ENCODE measurements at regions not wholly inside any gene's neighbourhood (a gene's known extent, or its start where the extent isn't known, plus 50 kb on each side); places are given as distances from the start of the nearest gene placed in this dataset.
"Not testable (repeated sequence)": the region's sequence is repeated elsewhere in the genome, so short reads cannot be mapped to it uniquely, and the experiment has no call there.

- no peaks in the 10 kb centered on the region for H3K9me3 ChIP-seq (ENCODE audit: control insufficient read depth in 2 of 2, low read length in 2 of 2)
Observed at GRCh38 chr9:117649126-117649525, 55.1 kb upstream of the TLR4 start.

GRCh38 chr9:117644932-117645636, 59.1 kb upstream of the TLR4 start:
- Histone ChIP-seq H3K9me3 (ENCODE audit: control insufficient read depth in 2 of 2, low read length in 2 of 2) (no peaks in the 10 kb centered on the region), H3K4me3 (ENCODE audit: low read length in 2 of 2) (peak overlapping the region; percentile 54 to 66), H3K27ac (ENCODE audit: low read length) (no peak overlapping the region)

More at GRCh38 chr9:117649126-117649525, 55.1 kb upstream of the TLR4 start:
- Histone ChIP-seq H3K4me1 (ENCODE audit: control insufficient read depth, insufficient read depth, low read length) (no peaks in the 10 kb centered on the region), H3K27me3 (ENCODE audit: control insufficient read depth in 1 of 2, insufficient read depth in 2 of 2, low read length in 2 of 2) (peaks cover 5 to 7% of the 10 kb centered on the region in 2 donors), H3K9ac (ENCODE audit: low read length in 2 of 2) (no peak overlapping the region), H3K36me3 (ENCODE audit: control insufficient read depth in 2 of 2, insufficient read depth in 2 of 2, low read length in 2 of 2) (no peaks in the 10 kb centered on the region), H3K27ac (ENCODE audit: low read length) (no peak overlapping the region), H3K4me3 (ENCODE audit: low read length in 2 of 2) (no peak overlapping the region)

DNA sequence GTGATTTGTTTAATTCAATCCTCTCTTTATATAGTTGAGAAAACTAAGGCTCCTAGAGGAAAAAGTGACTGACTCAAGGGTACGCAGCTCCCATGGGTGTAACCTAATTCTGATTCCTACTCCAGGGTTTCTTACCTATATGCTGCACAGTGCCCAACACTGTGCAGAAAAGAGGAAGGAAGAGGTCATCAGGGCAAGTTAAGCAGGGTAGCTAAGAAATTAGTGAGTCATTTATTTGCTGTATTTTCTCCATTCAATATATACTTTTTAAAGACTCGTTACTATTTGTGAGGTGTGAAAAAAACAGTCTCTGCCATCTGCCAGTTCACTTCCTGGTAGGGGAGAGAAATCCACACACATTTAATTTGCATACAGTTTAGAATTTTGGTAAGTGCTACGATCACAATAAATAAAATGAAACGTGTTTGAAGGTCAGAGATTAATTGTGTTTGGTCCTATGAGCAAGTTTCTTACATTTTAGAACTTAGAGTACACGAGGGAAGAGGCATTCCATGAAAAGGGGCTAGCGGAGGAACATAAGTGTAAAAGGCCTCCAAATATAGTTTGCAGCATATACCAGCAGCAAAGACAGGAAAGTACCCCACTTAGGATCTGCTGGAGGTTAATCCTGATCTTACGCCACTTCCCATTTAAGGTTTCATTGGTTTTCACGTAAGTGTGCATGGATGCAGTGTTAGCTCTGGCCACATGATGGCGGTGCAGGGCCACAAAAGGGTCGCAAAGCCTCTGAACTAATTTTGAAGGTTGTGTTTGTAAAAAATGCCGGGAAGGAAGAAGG, 59.9 kb upstream of the TLR4 start:
- Histone ChIP-seq H3K4me1 (ENCODE audit: control insufficient read depth, insufficient read depth, low read length) (no peaks in the 10 kb centered on the region), H3K4me3 (ENCODE audit: low read length in 2 of 2) (peak overlapping the region; percentile 54 to 66), H3K9me3 (ENCODE audit: control insufficient read depth in 2 of 2, low read length in 2 of 2) (no peaks in the 10 kb centered on the region), H3K9ac (ENCODE audit: low read length in 2 of 2) (peak overlapping the region; percentile 19 to 29), H3K27ac (ENCODE audit: low read length) (no peak overlapping the region), H3K36me3 (ENCODE audit: control insufficient read depth in 2 of 2, insufficient read depth in 2 of 2, low read length in 2 of 2) (no peaks in the 10 kb centered on the region), H3K27me3 (ENCODE audit: control insufficient read depth in 1 of 2, insufficient read depth in 2 of 2, low read length in 2 of 2) (peaks cover 4 to 18% of the 10 kb centered on the region in 2 donors)

More at GRCh38 chr9:117644932-117645636, 59.1 kb upstream of the TLR4 start:
- peaks cover 6 to 18% of the 10 kb centered on the region in 2 donors for H3K27me3 ChIP-seq (ENCODE audit: control insufficient read depth in 1 of 2, insufficient read depth in 2 of 2, low read length in 2 of 2)
- peak overlapping the region; percentile 19 to 29 for H3K9ac ChIP-seq (ENCODE audit: low read length in 2 of 2)
- H3K4me1 ChIP-seq (ENCODE audit: control insufficient read depth, insufficient read depth, low read length) = no peaks in the 10 kb centered on the region
- H3K36me3 ChIP-seq (ENCODE audit: control insufficient read depth in 2 of 2, insufficient read depth in 2 of 2, low read length in 2 of 2) = no peaks in the 10 kb centered on the region

GRCh38 chr9:117643288-117643654, 60.9 kb upstream of the TLR4 start:
- Histone ChIP-seq H3K4me3 (ENCODE audit: low read length in 2 of 2) (no peak overlapping the region), H3K27me3 (ENCODE audit: control insufficient read depth in 1 of 2, insufficient read depth in 2 of 2, low read length in 2 of 2) (peaks cover 4 to 15% of the 10 kb centered on the region in 2 donors), H3K4me1 (ENCODE audit: control insufficient read depth, insufficient read depth, low read length) (no peaks in the 10 kb centered on the region), H3K9ac (ENCODE audit: low read length in 2 of 2) (no peak overlapping the region), H3K36me3 (ENCODE audit: control insufficient read depth in 2 of 2, insufficient read depth in 2 of 2, low read length in 2 of 2) (no peaks in the 10 kb centered on the region), H3K9me3 (ENCODE audit: control insufficient read depth in 2 of 2, low read length in 2 of 2) (no peaks in the 10 kb centered on the region), H3K27ac (ENCODE audit: low read length) (no peak overlapping the region)

DNA sequence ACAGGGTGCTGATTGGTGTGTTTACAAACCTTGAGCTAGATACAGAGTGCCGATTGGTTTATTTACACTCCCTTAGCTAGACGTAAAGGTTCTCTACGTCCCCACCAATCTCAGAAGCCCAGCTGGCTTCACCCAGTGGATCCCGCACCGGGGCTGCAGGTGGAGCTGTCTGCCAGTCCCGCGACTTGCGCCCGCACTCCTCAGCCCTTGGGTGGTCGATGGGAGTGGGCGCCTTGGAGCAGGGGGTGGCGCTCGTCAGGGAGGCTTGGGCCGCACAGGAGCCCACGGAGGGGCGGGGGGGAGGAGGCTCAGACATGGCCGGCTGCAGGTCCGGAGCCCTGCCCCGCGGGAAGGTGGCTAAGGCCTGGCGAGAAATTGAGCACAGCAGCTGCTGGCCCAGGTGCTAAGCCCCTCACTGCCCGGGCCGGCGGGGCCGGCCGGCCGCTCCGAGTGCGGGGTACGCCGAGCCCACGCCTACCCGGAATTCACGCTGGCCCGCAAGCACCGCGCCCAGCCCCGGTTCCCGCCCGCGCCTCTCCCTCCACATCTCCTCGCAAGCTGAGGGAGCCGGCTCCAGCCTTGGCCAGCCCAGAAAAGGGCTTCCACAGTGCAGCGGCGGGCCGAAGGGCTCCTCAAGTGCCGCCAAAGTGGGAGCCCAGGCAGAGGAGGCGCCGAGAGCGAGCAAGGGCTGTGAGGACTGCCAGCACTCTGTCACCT, 61.5 kb upstream of the TLR4 start:
- peaks cover 4 to 15% of the 10 kb centered on the region in 2 donors for H3K27me3 ChIP-seq (ENCODE audit: control insufficient read depth in 1 of 2, insufficient read depth in 2 of 2, low read length in 2 of 2)
- not testable (repeated sequence) for H3K9me3 ChIP-seq (ENCODE audit: control insufficient read depth in 2 of 2, low read length in 2 of 2); H3K36me3 ChIP-seq (ENCODE audit: control insufficient read depth in 2 of 2, insufficient read depth in 2 of 2, low read length in 2 of 2); H3K9ac ChIP-seq (ENCODE audit: low read length in 2 of 2); H3K4me1 ChIP-seq (ENCODE audit: control insufficient read depth, insufficient read depth, low read length); H3K4me3 ChIP-seq (ENCODE audit: low read length in 2 of 2); H3K27ac ChIP-seq (ENCODE audit: low read length)

DNA sequence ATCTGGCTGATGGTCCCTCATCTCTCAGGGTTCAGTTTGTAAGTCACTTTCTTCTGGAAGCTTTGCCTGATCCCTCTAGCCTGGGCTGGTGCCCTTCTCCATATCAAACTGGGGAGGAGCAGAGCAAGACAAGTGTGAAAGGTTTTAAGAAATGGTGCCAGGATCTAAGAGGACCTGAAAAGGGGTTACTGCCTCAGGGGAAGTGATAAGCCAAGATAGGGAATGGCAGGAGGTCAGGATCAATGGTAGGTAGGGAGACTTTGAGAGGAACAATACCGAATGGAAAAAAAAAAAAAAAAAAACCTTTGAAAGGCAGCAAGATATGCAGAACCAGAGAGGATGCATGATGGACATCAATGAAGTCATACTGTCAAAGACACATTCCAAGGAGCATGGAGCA, 67.5 kb upstream of the TLR4 start:
- H3K36me3 ChIP-seq (ENCODE audit: control insufficient read depth in 2 of 2, insufficient read depth in 2 of 2, low read length in 2 of 2) = no peaks in the 10 kb centered on the region
- no peak overlapping the region for H3K9ac ChIP-seq (ENCODE audit: low read length in 2 of 2)
- no peak overlapping the region for H3K4me3 ChIP-seq (ENCODE audit: low read length in 2 of 2)
- peaks cover 0 to 7% of the 10 kb centered on the region in 2 donors for H3K27me3 ChIP-seq (ENCODE audit: control insufficient read depth in 1 of 2, insufficient read depth in 2 of 2, low read length in 2 of 2)
- no peaks in the 10 kb centered on the region for H3K9me3 ChIP-seq (ENCODE audit: control insufficient read depth in 2 of 2, low read length in 2 of 2)
- H3K27ac ChIP-seq (ENCODE audit: low read length) = no peak overlapping the region
- no peaks in the 10 kb centered on the region for H3K4me1 ChIP-seq (ENCODE audit: control insufficient read depth, insufficient read depth, low read length)

GRCh38 chr9:117625154-117625553, 79.0 kb upstream of the TLR4 start:
- H3K27me3 ChIP-seq (ENCODE audit: control insufficient read depth in 1 of 2, insufficient read depth in 2 of 2, low read length in 2 of 2) = no peaks in the 10 kb centered on the region
- no peaks in the 10 kb centered on the region for H3K36me3 ChIP-seq (ENCODE audit: control insufficient read depth in 2 of 2, insufficient read depth in 2 of 2, low read length in 2 of 2)
- no peak overlapping the region for H3K4me3 ChIP-seq (ENCODE audit: low read length in 2 of 2)
- no peak overlapping the region for H3K9ac ChIP-seq (ENCODE audit: low read length in 2 of 2)
- no peaks in the 10 kb centered on the region for H3K4me1 ChIP-seq (ENCODE audit: control insufficient read depth, insufficient read depth, low read length)
- no peak overlapping the region for H3K27ac ChIP-seq (ENCODE audit: low read length)
- H3K9me3 ChIP-seq (ENCODE audit: control insufficient read depth in 2 of 2, low read length in 2 of 2) = peaks cover 8 to 9% of the 10 kb centered on the region in 2 donors

DNA sequence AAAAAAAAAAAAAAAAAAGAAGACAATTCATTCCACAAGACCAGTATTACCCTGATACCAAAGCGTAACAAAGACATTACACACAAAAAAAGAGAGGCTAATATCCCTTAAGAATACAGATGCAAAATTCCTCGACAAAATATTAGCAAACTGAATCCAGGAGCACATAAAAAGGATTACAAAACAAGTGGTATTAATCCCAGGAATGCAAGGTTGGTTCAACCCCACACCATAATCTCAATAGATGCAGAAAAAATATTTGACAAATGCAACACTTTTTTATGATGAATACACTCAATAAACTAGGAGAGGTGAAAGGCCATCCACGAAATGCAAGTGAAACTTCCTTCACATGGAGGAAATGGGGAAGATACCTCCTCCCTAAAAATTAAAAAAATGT, 80.1 kb upstream of the TLR4 start:
- Histone ChIP-seq H3K4me1 (ENCODE audit: control insufficient read depth, insufficient read depth, low read length) (no peaks in the 10 kb centered on the region), H3K27me3 (ENCODE audit: control insufficient read depth in 1 of 2, insufficient read depth in 2 of 2, low read length in 2 of 2) (no peaks in the 10 kb centered on the region), H3K27ac (ENCODE audit: low read length) (no peak overlapping the region), H3K9ac (ENCODE audit: low read length in 2 of 2) (no peak overlapping the region), H3K4me3 (ENCODE audit: low read length in 2 of 2) (no peak overlapping the region), H3K36me3 (ENCODE audit: control insufficient read depth in 2 of 2, insufficient read depth in 2 of 2, low read length in 2 of 2) (no peaks in the 10 kb centered on the region), H3K9me3 (ENCODE audit: control insufficient read depth in 2 of 2, low read length in 2 of 2) (peaks cover 8 to 9% of the 10 kb centered on the region in 2 donors)

GRCh38 chr9:117622347-117622746, 81.9 kb upstream of the TLR4 start:
- Histone ChIP-seq H3K36me3 (ENCODE audit: control insufficient read depth in 2 of 2, insufficient read depth in 2 of 2, low read length in 2 of 2) (no peaks in the 10 kb centered on the region), H3K4me1 (ENCODE audit: control insufficient read depth, insufficient read depth, low read length) (no peaks in the 10 kb centered on the region), H3K4me3 (ENCODE audit: low read length in 2 of 2) (no peak overlapping the region), H3K9me3 (ENCODE audit: control insufficient read depth in 2 of 2, low read length in 2 of 2) (peaks cover 8 to 9% of the 10 kb centered on the region in 2 donors), H3K27ac (ENCODE audit: low read length) (no peak overlapping the region), H3K9ac (ENCODE audit: low read length in 2 of 2) (no peak overlapping the region), H3K27me3 (ENCODE audit: control insufficient read depth in 1 of 2, insufficient read depth in 2 of 2, low read length in 2 of 2) (no peaks in the 10 kb centered on the region)

DNA sequence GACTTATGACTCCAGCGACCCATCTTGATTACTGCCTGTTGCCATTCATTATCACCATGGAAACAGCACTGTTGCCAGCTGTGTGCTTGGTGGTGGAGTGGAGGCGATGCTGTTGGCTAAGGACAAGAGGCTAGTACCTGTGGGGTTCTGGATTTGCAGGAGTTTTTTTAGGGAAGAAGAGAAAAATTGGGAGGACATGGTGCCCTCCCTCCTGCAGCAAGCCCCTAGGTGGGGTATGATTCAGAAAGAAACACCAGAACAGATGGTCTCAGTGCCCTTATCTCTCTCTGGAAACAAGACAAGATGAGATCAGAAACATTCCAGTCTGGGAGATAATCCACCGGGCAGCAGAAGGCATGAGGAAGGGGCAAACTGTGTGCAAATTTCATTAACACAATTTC, 87.8 kb upstream of the TLR4 start:
- no peaks in the 10 kb centered on the region for H3K4me1 ChIP-seq (ENCODE audit: control insufficient read depth, insufficient read depth, low read length)
- H3K27ac ChIP-seq (ENCODE audit: low read length) = no peak overlapping the region
- no peaks in the 10 kb centered on the region for H3K36me3 ChIP-seq (ENCODE audit: control insufficient read depth in 2 of 2, insufficient read depth in 2 of 2, low read length in 2 of 2)
- no peaks in the 10 kb centered on the region for H3K27me3 ChIP-seq (ENCODE audit: control insufficient read depth in 1 of 2, insufficient read depth in 2 of 2, low read length in 2 of 2)
- no peak overlapping the region for H3K9ac ChIP-seq (ENCODE audit: low read length in 2 of 2)
- no peaks in the 10 kb centered on the region for H3K9me3 ChIP-seq (ENCODE audit: control insufficient read depth in 2 of 2, low read length in 2 of 2)
- no peak overlapping the region for H3K4me3 ChIP-seq (ENCODE audit: low read length in 2 of 2)
